ENCODE measurements at regions not wholly inside any gene's neighbourhood (a gene's known extent, or its start where the extent isn't known, plus 50 kb on each side); places are given as distances from the start of the nearest gene placed in this dataset.

DNA sequence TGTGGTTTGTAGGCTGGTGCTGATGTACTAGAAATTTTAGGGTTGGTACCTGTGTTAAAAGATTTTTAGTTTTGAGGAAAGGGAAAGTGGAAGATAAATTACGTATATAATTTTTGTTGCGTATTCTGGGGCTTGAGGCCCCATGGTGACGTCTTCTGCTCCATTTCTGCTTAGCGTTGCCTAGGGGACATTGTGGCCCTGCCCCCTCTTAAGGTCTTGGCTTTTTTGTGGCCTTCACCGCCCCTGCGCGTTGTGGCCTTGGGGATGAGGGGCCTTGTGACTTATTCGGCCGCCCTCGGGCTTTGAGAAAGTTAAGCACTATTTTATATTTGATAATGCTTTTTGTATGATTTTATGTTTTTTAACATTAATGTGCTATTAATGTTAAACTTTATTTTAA lies 182.0 kb downstream of the KLF13 start:
- TF ChIP-seq POLR2AphosphoS5 (IDR thresholded peaks at IDR 0.05; ENCODE audit: low read depth, low read length) (no peak), SIN3A (IDR thresholded peaks at IDR 0.05; ENCODE audit: borderline replicate concordance, insufficient read depth, low read length) (no peak)
- TF ChIP-seq, protein P1, sequence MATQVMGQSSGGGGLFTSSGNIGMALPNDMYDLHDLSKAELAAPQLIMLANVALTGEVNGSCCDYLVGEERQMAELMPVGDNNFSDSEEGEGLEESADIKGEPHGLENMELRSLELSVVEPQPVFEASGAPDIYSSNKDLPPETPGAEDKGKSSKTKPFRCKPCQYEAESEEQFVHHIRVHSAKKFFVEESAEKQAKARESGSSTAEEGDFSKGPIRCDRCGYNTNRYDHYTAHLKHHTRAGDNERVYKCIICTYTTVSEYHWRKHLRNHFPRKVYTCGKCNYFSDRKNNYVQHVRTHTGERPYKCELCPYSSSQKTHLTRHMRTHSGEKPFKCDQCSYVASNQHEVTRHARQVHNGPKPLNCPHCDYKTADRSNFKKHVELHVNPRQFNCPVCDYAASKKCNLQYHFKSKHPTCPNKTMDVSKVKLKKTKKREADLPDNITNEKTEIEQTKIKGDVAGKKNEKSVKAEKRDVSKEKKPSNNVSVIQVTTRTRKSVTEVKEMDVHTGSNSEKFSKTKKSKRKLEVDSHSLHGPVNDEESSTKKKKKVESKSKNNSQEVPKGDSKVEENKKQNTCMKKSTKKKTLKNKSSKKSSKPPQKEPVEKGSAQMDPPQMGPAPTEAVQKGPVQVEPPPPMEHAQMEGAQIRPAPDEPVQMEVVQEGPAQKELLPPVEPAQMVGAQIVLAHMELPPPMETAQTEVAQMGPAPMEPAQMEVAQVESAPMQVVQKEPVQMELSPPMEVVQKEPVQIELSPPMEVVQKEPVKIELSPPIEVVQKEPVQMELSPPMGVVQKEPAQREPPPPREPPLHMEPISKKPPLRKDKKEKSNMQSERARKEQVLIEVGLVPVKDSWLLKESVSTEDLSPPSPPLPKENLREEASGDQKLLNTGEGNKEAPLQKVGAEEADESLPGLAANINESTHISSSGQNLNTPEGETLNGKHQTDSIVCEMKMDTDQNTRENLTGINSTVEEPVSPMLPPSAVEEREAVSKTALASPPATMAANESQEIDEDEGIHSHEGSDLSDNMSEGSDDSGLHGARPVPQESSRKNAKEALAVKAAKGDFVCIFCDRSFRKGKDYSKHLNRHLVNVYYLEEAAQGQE (IDR thresholded peaks at IDR 0.05; ENCODE audit: insufficient read depth in 1 of 2, low read depth in 2 of 2, low read length in 2 of 2), result no peak

Data from PFSK-1 (cell line).